Upper lobe of right lung (tissue), 1 donor: ENCODE measurements at regions not wholly inside any gene's neighbourhood (a gene's known extent, or its start where the extent isn't known, plus 50 kb on each side); places are given as distances from the start of the nearest gene placed in this dataset.

ENCODE experiments used
- ATAC-seq: fragments of 200-7000 bp; cut with Tn5 transposase; one replicate; pipeline ENCODE4 v1.9.1; 2020; ENCODE audit warnings: mild to moderate bottlenecking, moderate library complexity
- DNase-seq: peaks from one replicate; pipeline ENCODE4 v3.0.0-alpha.2; 2020
- H3K27ac ChIP-seq: fragments of 200-600 bp; one replicate; pipeline ENCODE4 v1.8.0; 2022
- H3K27me3 ChIP-seq: fragments of 200-600 bp; one replicate; pipeline ENCODE4 v1.8.0; 2022; ENCODE audit warnings: mild to moderate bottlenecking
- H3K36me3 ChIP-seq: fragments of 200-600 bp; one replicate; pipeline ENCODE4 v1.8.0; 2022
- H3K4me1 ChIP-seq: fragments of 200-600 bp; one replicate; pipeline ENCODE4 v1.8.0; 2022
- H3K4me3 ChIP-seq: fragments of 200-600 bp; one replicate; pipeline ENCODE4 v1.8.0; 2022; ENCODE audit warnings: mild to moderate bottlenecking
- H3K9me3 ChIP-seq: fragments of 200-600 bp; one replicate; pipeline ENCODE4 v1.8.0; 2022
- intact Hi-C: fragments of 100-400 bp; cut with DNase I; formaldehyde crosslinking; loops from one replicate; pipeline ENCODE4 v1.11.0; 2022
- TF ChIP-seq, protein P1 (sequence below): fragments of 200-600 bp; IDR thresholded peaks from one replicate; pipeline ENCODE4 v1.8.0; 2022; ENCODE audit warnings: antibody characterized with exemption
- donor health status: DM: no; HTN: yes; CAD: no; lungs with severe emphysema.

DNA sequence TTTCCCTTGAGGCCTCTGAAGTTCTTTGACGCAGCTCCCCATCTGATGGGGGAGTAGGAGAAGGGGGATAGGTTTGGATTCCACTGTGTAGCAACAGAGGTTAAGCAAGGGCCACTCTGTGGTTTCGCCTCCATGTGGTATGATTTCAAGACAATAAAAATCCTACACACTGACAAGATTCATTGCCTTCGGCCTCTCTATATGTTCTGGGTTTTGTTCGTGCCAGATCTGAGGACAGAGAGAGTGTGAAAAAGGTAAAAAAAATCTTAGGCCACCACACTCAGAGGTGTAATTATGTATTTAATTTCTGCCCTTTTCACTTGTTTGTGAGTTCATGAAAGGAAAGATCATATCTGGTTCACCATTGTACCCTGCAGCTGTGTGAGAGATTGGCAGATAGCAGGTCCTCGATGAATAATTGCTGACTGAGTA, 715.2 kb upstream of the ZNF608 start:
- H3K4me3 ChIP-seq, result no peak overlapping the region
- intact Hi-C loops, result no loop called here
- ATAC-seq (no peak), DNase-seq (no peak)
- H3K27ac ChIP-seq, result no peak overlapping the region
- H3K9me3 ChIP-seq, result no peaks in the 10 kb centered on the region
- H3K36me3 ChIP-seq, result no peaks in the 10 kb centered on the region
- no peaks in the 10 kb centered on the region for H3K4me1 ChIP-seq
- TF ChIP-seq, protein P1, sequence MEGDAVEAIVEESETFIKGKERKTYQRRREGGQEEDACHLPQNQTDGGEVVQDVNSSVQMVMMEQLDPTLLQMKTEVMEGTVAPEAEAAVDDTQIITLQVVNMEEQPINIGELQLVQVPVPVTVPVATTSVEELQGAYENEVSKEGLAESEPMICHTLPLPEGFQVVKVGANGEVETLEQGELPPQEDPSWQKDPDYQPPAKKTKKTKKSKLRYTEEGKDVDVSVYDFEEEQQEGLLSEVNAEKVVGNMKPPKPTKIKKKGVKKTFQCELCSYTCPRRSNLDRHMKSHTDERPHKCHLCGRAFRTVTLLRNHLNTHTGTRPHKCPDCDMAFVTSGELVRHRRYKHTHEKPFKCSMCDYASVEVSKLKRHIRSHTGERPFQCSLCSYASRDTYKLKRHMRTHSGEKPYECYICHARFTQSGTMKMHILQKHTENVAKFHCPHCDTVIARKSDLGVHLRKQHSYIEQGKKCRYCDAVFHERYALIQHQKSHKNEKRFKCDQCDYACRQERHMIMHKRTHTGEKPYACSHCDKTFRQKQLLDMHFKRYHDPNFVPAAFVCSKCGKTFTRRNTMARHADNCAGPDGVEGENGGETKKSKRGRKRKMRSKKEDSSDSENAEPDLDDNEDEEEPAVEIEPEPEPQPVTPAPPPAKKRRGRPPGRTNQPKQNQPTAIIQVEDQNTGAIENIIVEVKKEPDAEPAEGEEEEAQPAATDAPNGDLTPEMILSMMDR, result no peak
- H3K27me3 ChIP-seq, result no peaks in the 10 kb centered on the region

DNA sequence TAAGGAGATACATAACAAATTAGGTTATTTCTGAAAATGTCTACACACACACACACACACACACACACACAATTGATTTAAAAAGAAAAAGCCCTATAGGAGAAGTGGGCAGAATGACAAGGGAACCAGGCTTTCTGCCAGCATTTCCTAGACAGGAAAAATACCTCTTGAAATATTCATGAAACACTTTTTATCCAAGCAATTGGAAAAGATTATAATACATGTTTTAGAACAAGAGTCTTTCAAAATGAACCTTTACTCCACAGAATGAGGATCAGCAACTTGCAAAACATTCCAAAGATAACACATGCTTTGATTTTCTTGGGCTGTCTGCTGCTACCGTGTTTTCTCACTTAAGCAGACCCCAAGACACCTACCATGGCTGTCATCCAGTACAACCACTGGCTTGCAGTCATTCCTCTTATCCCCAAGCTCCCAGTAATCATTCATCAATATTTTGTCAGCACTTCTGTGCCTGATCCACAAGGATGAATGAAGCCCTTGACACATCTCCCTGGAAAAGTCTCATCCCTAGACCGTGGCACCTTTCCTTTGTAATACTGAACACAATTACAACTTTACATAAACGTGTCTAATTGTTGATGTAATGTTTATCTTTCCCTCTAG, 717.1 kb upstream of the ZNF608 start:
- Histone ChIP-seq H3K27me3 (no peaks in the 10 kb centered on the region), H3K4me3 (no peak overlapping the region), H3K9me3 (no peaks in the 10 kb centered on the region), H3K4me1 (no peaks in the 10 kb centered on the region), H3K36me3 (no peaks in the 10 kb centered on the region), H3K27ac (no peak overlapping the region)
- DNase-seq (no peak), ATAC-seq (no peak)
- TF ChIP-seq, protein P1, result no peak
- intact Hi-C loops, result no loop called here

DNA sequence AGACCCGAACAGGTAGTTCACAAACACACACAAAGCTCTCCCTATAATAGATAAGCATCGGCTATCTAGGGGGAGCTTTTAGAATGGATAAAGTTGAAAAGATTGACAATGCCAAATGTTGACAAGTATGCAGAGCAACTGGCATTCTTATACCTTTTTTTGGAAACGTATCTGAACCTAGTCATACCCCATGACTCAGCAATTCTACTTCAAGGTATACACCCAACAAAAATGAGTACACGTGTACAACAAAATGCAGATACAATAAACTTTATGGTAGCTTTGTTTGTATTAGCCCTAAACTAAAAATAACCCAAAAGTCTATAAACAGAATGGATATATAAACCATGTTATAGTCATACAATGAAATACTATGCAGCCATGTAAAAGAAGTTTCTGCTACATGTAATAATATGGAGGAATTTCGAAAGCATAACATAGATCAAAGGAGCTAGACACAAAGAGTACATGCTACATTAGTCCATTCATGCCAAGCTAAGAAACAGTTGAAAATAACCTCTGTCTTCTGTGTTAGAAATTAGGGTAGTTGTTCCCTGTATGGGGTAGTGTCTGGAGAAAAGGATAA, 718.5 kb upstream of the ZNF608 start:
- no peak for DNase-seq
- TF ChIP-seq, protein P1, result no peak
- H3K27ac ChIP-seq, result no peak overlapping the region
- H3K27me3 ChIP-seq, result no peaks in the 10 kb centered on the region
- H3K4me1 ChIP-seq, result no peaks in the 10 kb centered on the region
- intact Hi-C loops, result no loop called here
- H3K9me3 ChIP-seq, result no peaks in the 10 kb centered on the region
- no peak overlapping the region for H3K4me3 ChIP-seq
- no peaks in the 10 kb centered on the region for H3K36me3 ChIP-seq
- no peak for ATAC-seq

DNA sequence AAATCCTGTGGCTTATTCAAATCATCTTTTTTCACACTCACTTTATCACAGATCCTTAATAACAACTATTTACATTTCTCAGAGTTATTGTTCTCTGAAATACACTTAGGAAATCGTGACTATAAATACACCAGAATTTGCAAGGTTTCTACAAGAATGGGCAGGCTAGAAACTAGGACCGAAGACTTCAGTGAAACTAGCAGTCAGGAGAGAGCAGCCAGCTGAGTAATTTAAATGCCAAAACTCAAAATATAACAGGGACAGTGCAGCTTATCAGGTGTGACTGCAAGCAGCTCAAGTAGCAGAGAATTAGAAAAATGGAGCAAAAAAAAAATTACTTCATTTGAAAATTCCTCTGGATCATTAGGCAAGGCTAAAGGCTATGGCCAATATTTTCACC, 719.3 kb upstream of the ZNF608 start:
- intact Hi-C loops, result no loop called here
- Histone ChIP-seq H3K4me3 (no peak overlapping the region), H3K27ac (no peak overlapping the region), H3K36me3 (no peaks in the 10 kb centered on the region), H3K4me1 (no peaks in the 10 kb centered on the region), H3K9me3 (no peaks in the 10 kb centered on the region), H3K27me3 (no peaks in the 10 kb centered on the region)
- DNase-seq, result no peak
- no peak for ATAC-seq
- TF ChIP-seq, protein P1, result no peak

DNA sequence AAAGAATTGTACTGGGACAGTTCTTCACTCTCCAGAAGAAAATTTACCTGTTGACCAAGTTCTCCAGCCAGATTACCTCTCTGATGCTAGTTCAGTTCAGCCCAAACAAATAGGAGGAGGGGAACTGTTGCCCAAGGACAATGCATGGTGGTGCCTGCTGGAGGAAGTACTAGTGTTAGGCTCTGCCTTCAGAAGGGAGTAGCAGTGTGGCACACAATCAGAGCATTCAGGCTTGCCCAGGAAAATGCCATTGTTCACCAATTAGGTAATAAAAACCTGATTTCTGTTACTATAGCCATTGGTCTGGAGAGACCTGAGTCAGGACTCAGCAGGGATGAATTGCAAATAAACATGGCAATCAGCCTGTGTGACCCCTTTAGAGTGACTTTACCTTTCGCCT, 720.8 kb upstream of the ZNF608 start:
- intact Hi-C loops, result no loop called here
- TF ChIP-seq, protein P1, result no peak
- H3K4me3 ChIP-seq, result no peak overlapping the region
- DNase-seq (no peak), ATAC-seq (no peak)
- H3K36me3 ChIP-seq, result no peaks in the 10 kb centered on the region
- H3K9me3 ChIP-seq, result no peaks in the 10 kb centered on the region
- no peaks in the 10 kb centered on the region for H3K4me1 ChIP-seq
- no peaks in the 10 kb centered on the region for H3K27me3 ChIP-seq
- H3K27ac ChIP-seq, result no peak overlapping the region
